Trophoblast cell (in vitro differentiated cells and primary cell): ENCODE measurements at regions not wholly inside any gene's neighbourhood (a gene's known extent, or its start where the extent isn't known, plus 50 kb on each side); places are given as distances from the start of the nearest gene placed in this dataset.

Experiments used
- DNase-seq, 2 donors: peaks; one replicate each; pipeline ENCODE4 v3.0.0-alpha.2; 2016
- H2AFZ ChIP-seq: 2 replicates; pipeline ENCODE4 v1.6.1; 2013; ENCODE audit warnings: low read length, moderate library complexity, mild to moderate bottlenecking; ENCODE audit not compliant: insufficient read depth, poor library complexity
- H2AK5ac ChIP-seq: 2 replicates; pipeline ENCODE4 v1.6.1; 2013; ENCODE audit warnings: mild to moderate bottlenecking, low read length
- H2BK120ac ChIP-seq: 2 replicates; pipeline ENCODE4 v1.6.1; 2013; ENCODE audit warnings: low read length, mild to moderate bottlenecking, moderate library complexity; ENCODE audit not compliant: insufficient read depth, poor library complexity
- H2BK12ac ChIP-seq: 2 replicates; pipeline ENCODE4 v1.6.1; 2013; ENCODE audit warnings: mild to moderate bottlenecking, low read length, moderate library complexity
- H2BK5ac ChIP-seq: 2 replicates; pipeline ENCODE4 v1.6.1; 2013; ENCODE audit warnings: low read length, low read depth, moderate library complexity, mild to moderate bottlenecking; ENCODE audit not compliant: poor library complexity
- H3K14ac ChIP-seq: 2 replicates; pipeline ENCODE4 v1.6.1; 2013; ENCODE audit warnings: mild to moderate bottlenecking, low read length
- H3K18ac ChIP-seq: 2 replicates; pipeline ENCODE4 v1.6.1; 2013; ENCODE audit warnings: mild to moderate bottlenecking, low read length
- H3K23ac ChIP-seq: 2 replicates; pipeline ENCODE4 v1.6.1; 2013; ENCODE audit warnings: low read length
- H3K27ac ChIP-seq: 2 replicates; pipeline ENCODE4 v1.5.1; 2013; ENCODE audit warnings: low read depth, mild to moderate bottlenecking, inconsistent platforms, low read length, moderate library complexity
- H3K27me3 ChIP-seq: 2 replicates; pipeline ENCODE4 v1.6.1; 2013; ENCODE audit warnings: inconsistent platforms, mild to moderate bottlenecking, low read length, moderate library complexity; ENCODE audit not compliant: insufficient read depth
- H3K36me3 ChIP-seq, 2 experiments: 1 replicate in 1 of 2; 2 replicates in 1 of 2; pipeline ENCODE4 v1.6.1; 2013; ENCODE audit warnings: low read length in 2 of 2, mild to moderate bottlenecking in 2 of 2, moderate library complexity in 1 of 2; ENCODE audit not compliant: insufficient read depth in 2 of 2, control insufficient read depth in 1 of 2
- H3K4ac ChIP-seq: 2 replicates; pipeline ENCODE4 v1.6.1; 2013; ENCODE audit warnings: low read depth, mild to moderate bottlenecking, low read length, moderate library complexity
- H3K4me1 ChIP-seq, 2 experiments: 1 replicate in 1 of 2; 2 replicates in 1 of 2; pipeline ENCODE4 v1.6.1; 2013; ENCODE audit warnings: low read length in 2 of 2, mild to moderate bottlenecking in 2 of 2, moderate library complexity in 1 of 2; ENCODE audit not compliant: insufficient read depth in 2 of 2, control insufficient read depth in 1 of 2
- H3K4me2 ChIP-seq: 2 replicates; pipeline ENCODE4 v1.6.1; 2013; ENCODE audit warnings: inconsistent platforms, mild to moderate bottlenecking, low read length, moderate library complexity
- H3K4me3 ChIP-seq: 2 replicates; pipeline ENCODE4 v1.5.1; 2013; ENCODE audit warnings: mild to moderate bottlenecking, low read depth, low read length, inconsistent platforms
- H3K79me1 ChIP-seq: one replicate; pipeline ENCODE4 v1.6.1; 2013; ENCODE audit warnings: low read length
- H3K79me2 ChIP-seq: 2 replicates; pipeline ENCODE4 v1.6.1; 2013; ENCODE audit warnings: low read length, mild to moderate bottlenecking; ENCODE audit not compliant: control insufficient read depth, insufficient read depth, poor library complexity
- H3K9ac ChIP-seq: 2 replicates; pipeline ENCODE4 v1.6.1; 2013; ENCODE audit warnings: mild to moderate bottlenecking, low read length
- H3K9me3 ChIP-seq: 2 replicates; pipeline ENCODE4 v1.6.1; 2013; ENCODE audit warnings: low read depth, mild to moderate bottlenecking, control low read depth, inconsistent platforms, low read length; ENCODE audit not compliant: insufficient read depth
- H4K12ac ChIP-seq: 2 replicates; pipeline ENCODE4 v1.6.1; 2013; ENCODE audit warnings: low read depth, mild to moderate bottlenecking, low read length, moderate library complexity
- H4K8ac ChIP-seq: 2 replicates; pipeline ENCODE4 v1.6.1; 2013; ENCODE audit warnings: low read depth, mild to moderate bottlenecking, low read length, moderate library complexity
- H4K91ac ChIP-seq: one replicate; pipeline ENCODE4 v1.6.1; 2013; ENCODE audit warnings: low read depth, mild to moderate bottlenecking, low read length, moderate library complexity
- WGBS: extraction: QIAGEN DNeasy Blood & Tissue Kit; methylation state at CpG from one replicate; pipeline ENCODE4 v1.1.7; 2013; ENCODE audit warnings: missing lambda C conversion rate; ENCODE audit not compliant: insufficient read length, insufficient coverage; ENCODE audit errors: extremely low coverage; 5-methylcytosine and 5-hydroxymethylcytosine counted together

GRCh38 chr6:12528136-12528535 is 188.4 kb upstream of the PHACTR1 start:
- Histone ChIP-seq H4K91ac (peak overlapping the region; percentile 62), H3K18ac (no peak overlapping the region), H4K12ac (no peak overlapping the region), H3K79me2 (no peaks in the 10 kb centered on the region), H3K9me3 (no peaks in the 10 kb centered on the region), H2AFZ (no peak overlapping the region), H2BK5ac (peak overlapping the region; percentile 49), H3K79me1 (peaks cover 5% of the 10 kb centered on the region), H2BK12ac (no peak overlapping the region), H3K27ac (peak overlapping the region; percentile 83), H3K4me3 (no peak overlapping the region), H3K4me2 (no peak overlapping the region), H3K4ac (no peak overlapping the region), H3K36me3 (no peaks in the 10 kb centered on the region), H3K27me3 (no peaks in the 10 kb centered on the region), H3K9ac (no peak overlapping the region), H2AK5ac (no peak overlapping the region), H4K8ac (no peak overlapping the region), H2BK120ac (peak overlapping the region; percentile 51), H3K4me1 (peaks cover 13% of the 10 kb centered on the region in 2 experiments), H3K23ac (no peak overlapping the region), H3K14ac (no peak overlapping the region)
- DNase-seq, result no peak
- no CpG with 5 or more reads among the region's 5 CpGs for WGBS

- no peak overlapping the region for H3K4ac ChIP-seq
Observed at GRCh38 chr6:12528581-12529363, 187.8 kb upstream of the PHACTR1 start.

GRCh38 chr6:12529364-12530019 is 187.1 kb upstream of the PHACTR1 start:
- H3K79me1 ChIP-seq, result peaks cover 5% of the 10 kb centered on the region

More at GRCh38 chr6:12528581-12529363, 187.8 kb upstream of the PHACTR1 start:
- peaks cover 13% of the 10 kb centered on the region in 2 experiments for H3K4me1 ChIP-seq
- peak overlapping the region; percentile 36 for H3K4me2 ChIP-seq
- no peaks in the 10 kb centered on the region for H3K9me3 ChIP-seq
- H2BK5ac ChIP-seq, result peak overlapping the region; percentile 39
- no peaks in the 10 kb centered on the region for H3K36me3 ChIP-seq
- no peak overlapping the region for H2AFZ ChIP-seq
- no peak overlapping the region for H4K8ac ChIP-seq
- H4K91ac ChIP-seq, result no peak overlapping the region
- H3K9ac ChIP-seq, result no peak overlapping the region
- H2BK120ac ChIP-seq, result no peak overlapping the region
- H2BK12ac ChIP-seq, result peak overlapping the region; percentile 65
- no peak overlapping the region for H3K23ac ChIP-seq
- no peak for DNase-seq
- H3K79me1 ChIP-seq, result peaks cover 5% of the 10 kb centered on the region
- no peak overlapping the region for H2AK5ac ChIP-seq
- H3K14ac ChIP-seq, result no peak overlapping the region
- no CpG with 5 or more reads among the region's 8 CpGs for WGBS
- no peak overlapping the region for H4K12ac ChIP-seq
- H3K27ac ChIP-seq, result peak overlapping the region; percentile 86
- no peak overlapping the region for H3K4me3 ChIP-seq
- no peaks in the 10 kb centered on the region for H3K79me2 ChIP-seq
- H3K18ac ChIP-seq, result no peak overlapping the region
- H3K27me3 ChIP-seq, result no peaks in the 10 kb centered on the region

GRCh38 chr6:12530345-12530744 is 186.2 kb upstream of the PHACTR1 start:
- H3K18ac ChIP-seq, result no peak overlapping the region
- no peak overlapping the region for H3K14ac ChIP-seq
- H3K27me3 ChIP-seq, result no peaks in the 10 kb centered on the region
- no peak overlapping the region for H2BK5ac ChIP-seq
- peak overlapping the region; percentile 11 for H4K91ac ChIP-seq
- H3K27ac ChIP-seq, result no peak overlapping the region
- H3K4ac ChIP-seq, result no peak overlapping the region
- H3K36me3 ChIP-seq, result no peaks in the 10 kb centered on the region
- H3K79me1 ChIP-seq, result peaks cover 5% of the 10 kb centered on the region
- no peak for DNase-seq
- H3K4me3 ChIP-seq, result no peak overlapping the region
- no peak overlapping the region for H4K8ac ChIP-seq
- no peak overlapping the region for H2AFZ ChIP-seq
- WGBS, result no CpG with 5 or more reads among the region's 2 CpGs
- no peak overlapping the region for H2AK5ac ChIP-seq
- no peaks in the 10 kb centered on the region for H3K9me3 ChIP-seq
- H2BK12ac ChIP-seq, result no peak overlapping the region
- H4K12ac ChIP-seq, result no peak overlapping the region
- no peak overlapping the region for H3K4me2 ChIP-seq
- no peak overlapping the region for H3K23ac ChIP-seq
- peaks cover 13 to 18% of the 10 kb centered on the region in 2 experiments for H3K4me1 ChIP-seq
- H2BK120ac ChIP-seq, result no peak overlapping the region
- H3K9ac ChIP-seq, result no peak overlapping the region
- no peaks in the 10 kb centered on the region for H3K79me2 ChIP-seq

More at GRCh38 chr6:12529364-12530019, 187.1 kb upstream of the PHACTR1 start:
- peaks cover 13 to 18% of the 10 kb centered on the region in 2 experiments for H3K4me1 ChIP-seq
- no peaks in the 10 kb centered on the region for H3K27me3 ChIP-seq
- no peak overlapping the region for H3K14ac ChIP-seq
- no CpG with 5 or more reads among the region's 9 CpGs for WGBS
- no peak overlapping the region for H2AFZ ChIP-seq
- no peak overlapping the region for H3K4ac ChIP-seq
- no peak for DNase-seq
- no peaks in the 10 kb centered on the region for H3K36me3 ChIP-seq
- H2AK5ac ChIP-seq, result no peak overlapping the region
- peak overlapping the region; percentile 81 for H2BK12ac ChIP-seq
- no peak overlapping the region for H3K4me3 ChIP-seq
- no peak overlapping the region for H3K9ac ChIP-seq
- no peak overlapping the region for H3K27ac ChIP-seq
- H3K9me3 ChIP-seq, result no peaks in the 10 kb centered on the region
- H3K79me2 ChIP-seq, result no peaks in the 10 kb centered on the region
- H4K12ac ChIP-seq, result no peak overlapping the region
- H2BK5ac ChIP-seq, result no peak overlapping the region
- H3K18ac ChIP-seq, result no peak overlapping the region
- H3K23ac ChIP-seq, result no peak overlapping the region
- H4K91ac ChIP-seq, result no peak overlapping the region
- H2BK120ac ChIP-seq, result no peak overlapping the region
- H3K4me2 ChIP-seq, result no peak overlapping the region
- H4K8ac ChIP-seq, result peak overlapping the region; percentile 23
